ENCODE measurements at regions not wholly inside any gene's neighbourhood (a gene's known extent, or its start where the extent isn't known, plus 50 kb on each side); places are given as distances from the start of the nearest gene placed in this dataset.
"Not testable (repeated sequence)": the region's sequence is repeated elsewhere in the genome, so short reads cannot be mapped to it uniquely, and the experiment has no call there.

- Histone ChIP-seq H3K4me3 (no peak overlapping the region), H3K9me3 (peaks cover 11% of the 10 kb centered on the region), H3K36me3 (ENCODE audit: low read depth) (no peaks in the 10 kb centered on the region), H3K4me1 (ENCODE audit: low read depth) (no peaks in the 10 kb centered on the region)
- no peak for TF ChIP-seq CTCF (IDR thresholded peaks at IDR 0.05)
- ATAC-seq: no peak
- intact Hi-C loops (cut with DNase I, micrococcal nuclease): no loop called here
- DNase-seq: no peak
These were observed 92.0 kb upstream of the DLGAP1 start for GRCh38 chr18:4547126-4547525.

- H3K36me3 ChIP-seq (ENCODE audit: low read depth): no peaks in the 10 kb centered on the region
- no peaks in the 10 kb centered on the region for H3K4me1 ChIP-seq (ENCODE audit: low read depth)
- no peak for ATAC-seq
- intact Hi-C loops (cut with DNase I, micrococcal nuclease): no loop called here
- H3K9me3 ChIP-seq: peaks cover 18% of the 10 kb centered on the region
- no peak for DNase-seq
- no peak for TF ChIP-seq CTCF (IDR thresholded peaks at IDR 0.05)
- no peak overlapping the region for H3K4me3 ChIP-seq
These were observed 89.0 kb upstream of the DLGAP1 start for GRCh38 chr18:4544142-4544541.

- Histone ChIP-seq H3K36me3 (ENCODE audit: low read depth) (no peaks in the 10 kb centered on the region), H3K4me1 (ENCODE audit: low read depth) (no peaks in the 10 kb centered on the region), H3K9me3 (peaks cover 22% of the 10 kb centered on the region), H3K4me3 (no peak overlapping the region)
- ATAC-seq (no peak), DNase-seq (no peak)
- intact Hi-C loops (cut with DNase I, micrococcal nuclease): no loop called here
- no peak for TF ChIP-seq CTCF (IDR thresholded peaks at IDR 0.05)
These were observed 88.6 kb upstream of the DLGAP1 start for GRCh38 chr18:4543711-4544110.

- Histone ChIP-seq H3K4me3 (no peak overlapping the region), H3K9me3 (peaks cover 35% of the 10 kb centered on the region), H3K36me3 (ENCODE audit: low read depth) (no peaks in the 10 kb centered on the region), H3K4me1 (ENCODE audit: low read depth) (no peaks in the 10 kb centered on the region)
- intact Hi-C loops (cut with DNase I, micrococcal nuclease): no loop called here
- no peak for TF ChIP-seq CTCF (IDR thresholded peaks at IDR 0.05)
- ATAC-seq: no peak
- no peak for DNase-seq
These were observed 86.5 kb upstream of the DLGAP1 start for GRCh38 chr18:4541588-4541987.

- Histone ChIP-seq H3K36me3 (ENCODE audit: low read depth) (no peaks in the 10 kb centered on the region), H3K9me3 (peaks cover 63% of the 10 kb centered on the region), H3K4me3 (no peak overlapping the region), H3K4me1 (ENCODE audit: low read depth) (no peaks in the 10 kb centered on the region)
- DNase-seq (no peak), ATAC-seq (no peak)
- intact Hi-C loops (cut with DNase I, micrococcal nuclease): no loop called here
- TF ChIP-seq CTCF (IDR thresholded peaks at IDR 0.05): no peak
These were observed 81.3 kb upstream of the DLGAP1 start for GRCh38 chr18:4536447-4536846.

- Histone ChIP-seq H3K36me3 (ENCODE audit: low read depth) (no peaks in the 10 kb centered on the region), H3K4me1 (ENCODE audit: low read depth) (no peaks in the 10 kb centered on the region), H3K4me3 (no peak overlapping the region), H3K9me3 (peaks cover 29% of the 10 kb centered on the region)
- no peak for TF ChIP-seq CTCF (IDR thresholded peaks at IDR 0.05)
- DNase-seq: no peak
- no peak for ATAC-seq
- intact Hi-C loops (cut with DNase I, micrococcal nuclease): no loop called here
These were observed 73.3 kb upstream of the DLGAP1 start for GRCh38 chr18:4528405-4528804.

- peaks cover 23% of the 10 kb centered on the region for H3K9me3 ChIP-seq
- H3K36me3 ChIP-seq (ENCODE audit: low read depth); ATAC-seq; H3K4me3 ChIP-seq; intact Hi-C loops (cut with DNase I, micrococcal nuclease); DNase-seq; H3K4me1 ChIP-seq (ENCODE audit: low read depth): not testable (repeated sequence)
These were observed 72.7 kb upstream of the DLGAP1 start for GRCh38 chr18:4527826-4528225.
